ENCODE measurements at regions not wholly inside any gene's neighbourhood (a gene's known extent, or its start where the extent isn't known, plus 50 kb on each side); places are given as distances from the start of the nearest gene placed in this dataset.

DNA sequence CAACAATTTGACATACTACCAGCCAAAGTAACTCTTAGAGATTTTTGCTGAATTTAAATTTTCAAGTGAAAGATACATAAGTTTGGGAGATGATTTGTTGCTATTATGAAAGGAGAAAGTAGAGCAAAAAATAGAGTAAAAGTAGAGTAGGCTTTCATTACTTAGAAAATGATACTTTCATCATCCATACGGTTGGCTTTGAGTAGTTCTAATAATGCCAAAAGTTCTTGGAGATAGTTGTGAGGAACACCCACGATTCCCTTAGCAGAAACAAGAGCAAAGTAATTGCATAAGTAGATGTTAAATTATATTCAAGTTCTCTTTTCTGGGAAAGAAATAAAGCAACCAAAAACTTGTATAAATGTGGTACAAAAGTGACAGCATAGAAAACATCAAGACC lies 95.0 kb upstream of the VAV3 start:
- no peak overlapping the region for H3K4me3 ChIP-seq (ENCODE audit: low read depth, low read length)
- no peaks in the 10 kb centered on the region for H3K36me3 ChIP-seq (ENCODE audit: insufficient read depth)
- H3K27ac ChIP-seq (ENCODE audit: low read depth), result no peak overlapping the region
- 25% methylated on average over 2 of the region's 2 CpGs for WGBS
- no peaks in the 10 kb centered on the region for H3K4me1 ChIP-seq (ENCODE audit: insufficient read depth)
- DNase-seq (ENCODE audit: extremely low spot score), result no peak

DNA sequence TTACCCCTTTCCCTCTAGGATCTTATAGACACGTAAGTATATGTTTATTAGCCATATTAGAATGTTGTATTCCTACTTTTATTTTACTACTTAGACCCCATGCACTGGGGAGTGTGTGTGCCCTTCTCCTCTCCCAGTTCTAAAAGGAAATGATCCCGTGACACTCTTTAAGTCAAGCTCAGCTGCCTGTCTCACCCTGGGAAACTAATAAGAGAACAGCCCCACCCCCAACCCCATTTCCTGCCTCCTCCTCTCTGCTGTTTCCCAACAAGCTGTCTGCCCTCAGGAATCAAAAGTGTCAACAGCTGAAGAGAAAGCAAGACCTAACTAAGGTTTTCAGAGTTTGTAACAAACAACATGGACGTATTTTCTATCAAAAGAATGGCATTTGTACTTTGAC lies 92.6 kb upstream of the VAV3 start:
- no peak for DNase-seq (ENCODE audit: extremely low spot score)
- H3K36me3 ChIP-seq (ENCODE audit: insufficient read depth), result no peaks in the 10 kb centered on the region
- H3K27ac ChIP-seq (ENCODE audit: low read depth), result no peak overlapping the region
- no peak overlapping the region for H3K4me3 ChIP-seq (ENCODE audit: low read depth, low read length)
- H3K4me1 ChIP-seq (ENCODE audit: insufficient read depth), result no peaks in the 10 kb centered on the region
- WGBS, result 58% methylated on average over 3 of the region's 3 CpGs

DNA sequence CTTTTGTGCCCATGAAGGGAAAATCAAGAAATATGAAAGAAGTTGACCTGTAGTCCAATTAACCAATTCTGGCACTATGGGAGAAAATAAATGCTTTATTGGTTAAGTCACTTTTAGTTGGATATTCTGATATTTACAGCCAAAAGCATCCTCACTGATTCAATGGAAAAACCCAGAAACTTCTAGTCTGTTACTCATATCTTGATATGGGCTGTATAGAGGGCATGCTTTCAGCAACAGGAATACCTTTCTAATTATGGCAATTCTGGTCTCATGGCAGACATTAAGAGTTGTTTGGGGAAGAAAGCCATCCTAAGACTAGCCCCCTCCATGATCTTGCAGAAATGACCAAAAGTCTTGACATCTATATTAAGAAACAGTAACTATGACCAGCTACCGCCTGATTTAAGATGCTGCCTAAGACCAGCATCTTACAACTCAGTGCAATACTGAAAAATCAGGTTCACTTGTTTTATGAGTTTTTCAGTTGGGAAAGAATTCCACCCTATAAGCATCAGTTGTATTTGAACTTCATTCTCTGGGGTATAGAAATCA lies 91.5 kb upstream of the VAV3 start:
- no peak overlapping the region for H3K27ac ChIP-seq (ENCODE audit: low read depth)
- no peak overlapping the region for H3K4me3 ChIP-seq (ENCODE audit: low read depth, low read length)
- no peak for DNase-seq (ENCODE audit: extremely low spot score)
- H3K4me1 ChIP-seq (ENCODE audit: insufficient read depth), result no peaks in the 10 kb centered on the region
- no peaks in the 10 kb centered on the region for H3K36me3 ChIP-seq (ENCODE audit: insufficient read depth)
- WGBS, result 84% methylated on average over 1 of the region's 1 CpG

DNA sequence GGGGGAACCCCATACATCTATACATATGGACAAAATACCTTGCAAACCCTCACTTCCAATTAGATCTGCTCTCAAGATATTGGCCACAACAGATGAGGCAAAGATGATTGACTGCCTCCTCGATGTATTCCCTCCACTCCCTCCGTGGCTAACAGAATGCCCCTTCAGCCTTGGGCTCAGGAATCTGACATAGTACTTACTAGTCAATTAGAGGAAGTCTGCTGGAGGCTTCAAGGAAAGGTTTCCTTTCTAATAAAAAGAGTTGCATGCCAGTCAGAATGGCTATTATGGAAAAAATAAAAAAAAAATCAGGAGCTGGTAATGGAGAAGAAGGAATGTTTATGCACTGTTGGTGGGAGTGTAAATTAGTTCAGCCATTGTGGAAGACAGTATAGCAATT lies 90.4 kb upstream of the VAV3 start:
- WGBS, result 73% methylated on average over 2 of the region's 2 CpGs
- no peaks in the 10 kb centered on the region for H3K4me1 ChIP-seq (ENCODE audit: insufficient read depth)
- no peak overlapping the region for H3K27ac ChIP-seq (ENCODE audit: low read depth)
- H3K4me3 ChIP-seq (ENCODE audit: low read depth, low read length), result no peak overlapping the region
- H3K36me3 ChIP-seq (ENCODE audit: insufficient read depth), result no peaks in the 10 kb centered on the region
- DNase-seq (ENCODE audit: extremely low spot score), result no peak

DNA sequence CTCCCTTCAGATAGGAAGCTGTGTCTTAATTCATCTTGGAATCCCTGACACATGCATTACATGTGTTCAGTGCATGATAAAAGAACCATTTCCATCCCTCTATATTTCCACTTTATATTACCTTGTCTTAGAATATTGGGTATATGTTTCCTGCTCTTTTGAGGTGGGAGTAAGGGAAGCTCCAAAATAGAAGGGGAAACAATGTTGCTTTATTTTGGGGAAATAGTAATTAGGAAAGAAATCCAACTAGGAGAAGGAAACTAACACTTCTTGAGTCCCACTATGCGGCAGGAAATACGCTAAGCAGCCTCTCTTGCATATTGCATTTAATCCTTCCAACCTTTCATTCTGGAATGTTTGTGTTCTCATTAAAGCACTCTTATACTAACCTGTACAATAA lies 89.4 kb upstream of the VAV3 start:
- no peak for DNase-seq (ENCODE audit: extremely low spot score)
- no peaks in the 10 kb centered on the region for H3K4me1 ChIP-seq (ENCODE audit: insufficient read depth)
- WGBS, result 98% methylated on average over 2 of the region's 2 CpGs
- no peak overlapping the region for H3K27ac ChIP-seq (ENCODE audit: low read depth)
- no peaks in the 10 kb centered on the region for H3K36me3 ChIP-seq (ENCODE audit: insufficient read depth)
- H3K4me3 ChIP-seq (ENCODE audit: low read depth, low read length), result no peak overlapping the region

DNA sequence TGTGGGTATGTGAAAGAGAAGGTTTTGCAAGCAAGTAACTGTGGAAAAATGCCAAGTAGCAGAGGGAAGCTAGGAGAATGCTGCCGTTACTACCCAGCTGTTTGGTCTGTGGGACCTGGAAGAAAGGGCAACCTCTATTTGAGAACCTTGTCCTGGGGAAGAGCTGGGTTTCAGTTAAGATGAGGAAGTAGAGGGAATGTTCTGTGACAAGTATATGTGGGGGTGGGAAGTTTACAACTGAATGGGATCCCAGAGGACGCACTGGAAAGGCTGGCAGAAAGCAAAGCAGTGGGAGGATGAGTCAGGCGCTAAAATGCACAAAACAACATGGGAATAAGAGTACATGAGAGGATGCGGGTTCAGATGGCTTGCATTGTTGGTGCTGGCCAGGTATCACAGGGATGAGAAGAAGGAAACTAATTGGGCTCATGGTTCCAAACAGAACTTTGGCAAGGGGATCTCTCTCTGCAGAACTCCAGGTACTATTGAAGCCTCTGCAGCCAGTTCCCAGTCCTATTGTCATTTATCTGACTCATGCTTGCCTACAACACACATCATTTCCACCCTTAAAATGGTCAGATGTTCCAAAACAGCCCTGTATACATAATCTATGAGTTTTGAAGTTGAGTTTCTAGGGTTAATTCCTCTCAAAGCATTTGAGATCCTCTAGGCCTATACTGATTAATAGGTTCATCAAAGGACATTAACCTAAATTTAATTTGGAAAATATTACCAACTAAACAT lies 88.5 kb upstream of the VAV3 start:
- no peak overlapping the region for H3K4me3 ChIP-seq (ENCODE audit: low read depth, low read length)
- DNase-seq (ENCODE audit: extremely low spot score), result no peak
- no peaks in the 10 kb centered on the region for H3K4me1 ChIP-seq (ENCODE audit: insufficient read depth)
- no peaks in the 10 kb centered on the region for H3K36me3 ChIP-seq (ENCODE audit: insufficient read depth)
- H3K27ac ChIP-seq (ENCODE audit: low read depth), result no peak overlapping the region
- 60% methylated on average over 4 of the region's 4 CpGs for WGBS

DNA sequence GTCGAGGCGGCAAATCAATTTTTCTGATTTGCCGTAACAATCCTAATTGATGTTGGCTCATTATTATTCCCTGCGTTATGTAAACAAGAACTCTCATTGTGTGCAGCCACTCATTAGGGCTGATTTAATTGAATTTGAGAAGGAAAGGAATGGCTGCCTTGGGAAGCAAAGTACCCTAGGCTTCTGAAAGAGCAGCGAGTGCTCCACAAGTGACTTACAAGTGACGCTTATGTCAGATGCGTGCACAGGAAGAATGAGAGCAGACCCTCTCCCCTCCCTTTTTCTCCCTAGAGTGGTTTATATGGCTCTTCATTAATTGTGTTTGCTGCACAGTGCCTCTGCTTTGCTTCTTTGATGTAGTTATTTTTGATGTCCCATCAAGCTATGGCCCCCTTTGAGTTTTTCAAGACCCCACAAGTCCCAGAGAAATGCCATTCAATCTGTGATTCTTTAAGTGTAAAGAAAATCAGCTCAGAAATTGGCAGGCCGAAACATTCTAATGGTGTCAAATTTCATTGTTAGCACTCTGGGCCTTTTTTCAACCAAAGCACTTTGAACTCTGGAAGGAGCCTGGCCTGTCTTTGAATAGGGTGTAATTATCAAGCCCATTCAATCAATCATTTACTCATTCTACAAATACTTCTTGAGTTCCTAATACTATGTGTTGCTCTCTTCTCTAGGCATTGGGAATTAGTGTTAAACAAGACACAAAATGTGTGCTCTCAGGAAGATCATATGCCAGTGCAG lies 86.8 kb upstream of the VAV3 start:
- 74% methylated on average over 8 of the region's 8 CpGs for WGBS
- Histone ChIP-seq H3K4me1 (ENCODE audit: insufficient read depth) (no peaks in the 10 kb centered on the region), H3K27ac (ENCODE audit: low read depth) (no peak overlapping the region), H3K4me3 (ENCODE audit: low read depth, low read length) (no peak overlapping the region), H3K36me3 (ENCODE audit: insufficient read depth) (no peaks in the 10 kb centered on the region)
- DNase-seq (ENCODE audit: extremely low spot score), result no peak

DNA sequence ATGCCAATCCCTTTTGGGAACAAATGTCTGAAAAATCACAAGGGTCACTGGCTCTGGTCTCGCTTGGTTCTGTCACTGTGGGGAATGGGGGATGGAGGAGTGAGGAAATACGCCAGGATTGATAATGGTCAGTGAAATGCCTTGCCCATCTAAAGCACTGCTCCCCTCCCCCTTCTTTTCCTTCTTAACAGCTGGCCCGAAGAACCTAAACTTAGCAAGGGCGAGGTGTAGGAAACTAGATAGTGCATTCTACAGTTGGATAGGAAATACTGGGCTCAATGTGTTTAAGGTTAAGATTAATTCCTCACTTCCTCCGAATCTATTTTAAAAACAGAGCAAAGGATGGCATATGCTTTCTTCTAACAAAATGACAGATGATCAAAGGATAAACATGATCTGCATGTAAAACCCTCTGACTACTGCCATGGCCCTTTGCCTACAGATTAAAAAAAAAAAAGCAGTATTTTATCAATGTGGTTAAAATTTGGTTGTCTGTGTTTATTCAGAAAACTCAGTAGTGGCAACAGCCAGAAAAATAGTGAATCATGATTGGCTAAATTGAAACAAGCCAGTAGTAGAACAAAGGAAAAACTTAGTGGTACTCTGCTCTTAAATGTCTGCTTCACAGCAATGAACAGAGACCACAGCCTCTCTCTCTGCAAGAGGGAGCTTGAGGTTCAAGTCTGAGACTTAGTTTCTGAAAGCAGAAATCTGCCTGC lies 86.1 kb upstream of the VAV3 start:
- H3K4me1 ChIP-seq (ENCODE audit: insufficient read depth), result no peaks in the 10 kb centered on the region
- H3K4me3 ChIP-seq (ENCODE audit: low read depth, low read length), result no peak overlapping the region
- H3K27ac ChIP-seq (ENCODE audit: low read depth), result no peak overlapping the region
- WGBS, result 26% methylated on average over 5 of the region's 5 CpGs
- DNase-seq (ENCODE audit: extremely low spot score), result no peak
- H3K36me3 ChIP-seq (ENCODE audit: insufficient read depth), result no peaks in the 10 kb centered on the region

DNA sequence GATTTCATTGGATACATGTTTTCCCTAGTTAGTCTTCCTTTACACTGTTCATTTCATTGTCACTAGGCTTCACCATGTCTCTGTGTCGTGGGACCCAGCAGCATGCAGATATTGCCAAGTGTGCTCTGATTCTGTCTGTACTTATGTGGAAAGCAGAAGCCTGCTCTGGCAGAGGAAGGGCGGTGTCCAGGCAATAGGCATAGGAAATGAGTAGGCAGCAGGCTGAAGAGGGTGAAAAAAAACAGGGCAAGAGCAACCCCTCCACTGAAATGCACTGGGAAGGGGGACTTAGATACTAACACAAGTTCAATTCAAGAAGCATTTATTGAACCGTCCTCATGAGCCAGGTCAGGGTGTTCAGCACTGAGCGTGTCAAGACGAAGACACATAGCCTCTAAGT lies 85.2 kb upstream of the VAV3 start:
- DNase-seq (ENCODE audit: extremely low spot score), result no peak
- Histone ChIP-seq H3K27ac (ENCODE audit: low read depth) (no peak overlapping the region), H3K4me1 (ENCODE audit: insufficient read depth) (no peaks in the 10 kb centered on the region), H3K36me3 (ENCODE audit: insufficient read depth) (no peaks in the 10 kb centered on the region), H3K4me3 (ENCODE audit: low read depth, low read length) (no peak overlapping the region)
- WGBS, result 85% methylated on average over 5 of the region's 5 CpGs

DNA sequence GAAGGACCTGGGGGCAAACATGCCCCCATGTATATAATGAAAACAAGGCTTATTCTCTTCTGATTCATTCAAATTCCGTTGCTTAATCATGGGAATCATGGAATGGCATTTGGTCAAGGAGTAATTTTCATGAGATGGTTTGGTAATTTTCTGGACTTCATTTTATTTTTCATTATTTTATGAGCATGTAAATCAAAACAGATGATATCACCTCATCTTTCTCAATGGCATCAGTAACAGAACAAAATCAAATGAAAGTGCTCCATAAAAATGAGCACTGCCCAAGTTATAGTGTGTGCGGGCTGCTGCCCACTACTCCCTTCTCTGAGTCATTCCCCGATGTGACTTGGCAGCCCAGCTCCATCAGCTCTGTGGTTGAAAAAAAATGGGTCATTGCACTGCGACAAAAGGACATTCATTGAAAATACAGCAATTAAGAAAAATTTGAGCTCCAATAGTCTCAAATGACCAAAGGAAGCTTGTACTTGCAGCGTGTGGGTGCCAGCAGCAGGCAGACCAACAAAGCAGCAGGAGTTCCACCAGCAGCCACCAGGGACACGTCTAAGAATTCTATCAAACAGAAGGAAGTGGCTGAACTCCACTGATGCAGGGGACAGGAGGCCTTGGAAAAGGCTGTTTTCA lies 84.3 kb upstream of the VAV3 start:
- no peaks in the 10 kb centered on the region for H3K36me3 ChIP-seq (ENCODE audit: insufficient read depth)
- 57% methylated on average over 6 of the region's 6 CpGs for WGBS
- H3K4me3 ChIP-seq (ENCODE audit: low read depth, low read length), result no peak overlapping the region
- no peak overlapping the region for H3K27ac ChIP-seq (ENCODE audit: low read depth)
- H3K4me1 ChIP-seq (ENCODE audit: insufficient read depth), result no peaks in the 10 kb centered on the region
- no peak for DNase-seq (ENCODE audit: extremely low spot score)

DNA sequence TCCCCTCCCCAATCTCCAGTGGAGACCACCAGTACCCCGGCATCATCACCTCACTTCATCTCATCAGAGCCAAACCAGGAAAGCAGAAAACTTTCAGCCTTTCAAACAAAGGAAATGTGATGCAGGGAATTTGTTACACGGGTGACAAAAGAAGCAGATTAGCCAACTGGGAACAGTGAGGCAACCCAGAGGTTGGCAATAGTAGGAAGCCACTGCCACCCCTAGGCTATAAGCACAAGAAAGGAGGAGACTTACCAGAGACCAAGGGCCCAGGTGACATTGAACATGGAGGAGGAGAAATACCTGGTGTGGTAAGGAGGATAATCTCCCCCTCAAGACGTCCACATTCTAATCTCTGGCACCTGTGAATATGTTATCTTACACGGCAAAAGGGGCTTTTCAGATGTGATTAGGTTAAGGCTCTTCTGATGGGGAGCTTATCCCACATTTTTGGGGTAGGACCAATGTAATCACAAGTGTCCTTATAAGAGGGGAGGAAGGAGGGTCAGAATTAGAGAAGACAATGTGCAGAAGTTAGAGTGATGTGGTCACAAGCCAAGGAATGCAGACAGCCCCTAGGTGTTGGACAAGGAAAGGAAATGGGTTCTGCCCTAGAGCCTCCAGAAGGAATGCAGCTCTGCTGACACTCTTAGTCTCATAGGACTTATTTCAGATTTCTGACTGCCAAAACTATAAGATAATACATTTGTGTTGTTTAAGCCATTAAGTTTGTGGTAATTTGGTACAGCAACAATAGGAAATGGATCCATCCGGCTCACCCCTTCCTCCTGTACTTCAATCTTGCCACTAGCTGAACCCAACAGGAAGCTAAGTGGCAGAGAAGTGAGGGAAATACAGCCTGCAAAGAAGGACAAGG lies 83.6 kb upstream of the VAV3 start:
- no peak overlapping the region for H3K4me3 ChIP-seq (ENCODE audit: low read depth, low read length)
- no peak overlapping the region for H3K27ac ChIP-seq (ENCODE audit: low read depth)
- H3K4me1 ChIP-seq (ENCODE audit: insufficient read depth), result no peaks in the 10 kb centered on the region
- no peaks in the 10 kb centered on the region for H3K36me3 ChIP-seq (ENCODE audit: insufficient read depth)
- WGBS, result 72% methylated on average over 5 of the region's 5 CpGs
- no peak for DNase-seq (ENCODE audit: extremely low spot score)

DNA sequence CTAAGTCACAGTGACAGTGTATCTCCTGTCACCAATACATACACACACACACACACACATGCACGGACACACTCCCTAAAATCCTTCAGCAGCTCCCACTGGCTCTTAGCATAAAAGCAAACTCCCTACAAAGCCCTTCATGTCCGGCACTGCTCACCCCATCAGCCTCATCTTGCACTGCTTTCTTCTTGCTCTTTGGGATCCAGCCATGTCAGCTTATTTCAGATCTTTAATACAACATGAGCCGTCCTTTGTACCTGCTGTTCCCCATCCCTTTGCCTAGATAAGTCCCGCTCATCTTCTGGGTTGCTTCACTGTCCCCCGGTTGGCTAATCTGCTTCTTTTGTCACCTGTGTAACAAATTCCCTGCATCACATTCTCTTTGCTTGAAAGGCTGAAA lies 82.1 kb upstream of the VAV3 start:
- WGBS, result 64% methylated on average over 5 of the region's 5 CpGs
- no peak for DNase-seq (ENCODE audit: extremely low spot score)
- no peak overlapping the region for H3K4me3 ChIP-seq (ENCODE audit: low read depth, low read length)
- no peaks in the 10 kb centered on the region for H3K36me3 ChIP-seq (ENCODE audit: insufficient read depth)
- no peak overlapping the region for H3K27ac ChIP-seq (ENCODE audit: low read depth)
- no peaks in the 10 kb centered on the region for H3K4me1 ChIP-seq (ENCODE audit: insufficient read depth)

DNA sequence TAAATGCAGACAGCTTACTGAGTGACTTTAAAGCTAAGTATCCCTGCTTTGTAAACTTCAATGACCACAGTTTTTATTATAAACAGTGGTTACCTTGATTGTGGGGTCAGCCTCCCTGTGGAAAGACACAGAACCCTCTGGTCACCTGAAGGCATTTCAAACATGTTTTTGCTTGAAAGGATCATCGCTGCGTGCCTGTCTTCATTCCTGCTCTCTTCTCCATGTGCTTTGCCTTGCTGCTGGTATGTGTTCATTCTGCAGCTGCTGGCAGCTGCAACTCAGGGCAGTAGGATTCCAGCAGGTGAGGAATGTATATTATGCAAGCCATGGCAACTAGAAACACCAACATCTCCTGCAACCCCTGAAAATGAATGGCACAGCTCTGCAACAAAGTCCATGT lies 81.0 kb upstream of the VAV3 start:
- 50% methylated on average over 2 of the region's 2 CpGs for WGBS
- Histone ChIP-seq H3K4me1 (ENCODE audit: insufficient read depth) (no peaks in the 10 kb centered on the region), H3K36me3 (ENCODE audit: insufficient read depth) (no peaks in the 10 kb centered on the region), H3K4me3 (ENCODE audit: low read depth, low read length) (no peak overlapping the region), H3K27ac (ENCODE audit: low read depth) (no peak overlapping the region)
- DNase-seq (ENCODE audit: extremely low spot score), result no peak

Measured in urinary bladder (tissue), 3 donors.